ENCODE measurements at regions not wholly inside any gene's neighbourhood (a gene's known extent, or its start where the extent isn't known, plus 50 kb on each side); places are given as distances from the start of the nearest gene placed in this dataset.
"Not testable (repeated sequence)": the region's sequence is repeated elsewhere in the genome, so short reads cannot be mapped to it uniquely, and the experiment has no call there.

DNA sequence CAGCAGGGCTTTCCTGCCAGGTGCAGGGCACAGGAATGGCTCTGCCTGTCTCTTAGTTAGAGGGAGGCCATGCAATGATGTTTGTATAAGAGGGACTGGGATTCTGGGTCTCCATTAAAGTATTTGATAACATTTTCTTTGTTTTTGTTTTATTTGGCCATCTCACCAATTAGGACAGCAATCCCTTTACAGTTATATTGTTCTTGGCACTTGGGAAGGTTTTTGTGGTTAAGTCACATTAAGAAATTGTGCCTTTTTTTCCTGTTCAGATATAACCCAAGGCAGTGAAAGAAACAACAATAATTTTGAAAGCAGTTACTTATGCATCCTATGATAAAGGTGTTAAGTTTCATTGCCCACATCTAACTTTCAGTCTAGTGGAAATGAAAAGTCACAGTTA, 237.4 kb upstream of the PRSS58 start:
- DNase-seq = not testable (repeated sequence)

DNA sequence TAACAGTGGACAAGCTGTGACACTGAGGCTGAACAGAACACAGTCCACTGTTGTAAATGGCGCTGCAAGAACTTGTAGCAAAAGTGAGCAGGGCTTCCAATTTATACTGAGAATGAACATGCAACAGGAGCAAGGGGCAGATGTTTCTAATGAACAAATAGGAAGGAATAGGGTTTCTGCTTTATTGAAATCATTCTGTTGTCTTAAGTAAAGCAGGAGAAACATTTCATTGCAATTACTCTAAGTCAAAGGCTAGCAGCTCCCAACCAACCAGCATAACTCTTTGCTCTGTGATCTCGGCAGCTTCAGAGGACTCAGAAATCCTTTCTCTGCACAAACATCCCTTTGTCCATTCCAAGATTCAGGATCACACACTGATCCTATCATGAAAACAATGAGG, 236.2 kb upstream of the PRSS58 start:
- DNase-seq = no peak

DNA sequence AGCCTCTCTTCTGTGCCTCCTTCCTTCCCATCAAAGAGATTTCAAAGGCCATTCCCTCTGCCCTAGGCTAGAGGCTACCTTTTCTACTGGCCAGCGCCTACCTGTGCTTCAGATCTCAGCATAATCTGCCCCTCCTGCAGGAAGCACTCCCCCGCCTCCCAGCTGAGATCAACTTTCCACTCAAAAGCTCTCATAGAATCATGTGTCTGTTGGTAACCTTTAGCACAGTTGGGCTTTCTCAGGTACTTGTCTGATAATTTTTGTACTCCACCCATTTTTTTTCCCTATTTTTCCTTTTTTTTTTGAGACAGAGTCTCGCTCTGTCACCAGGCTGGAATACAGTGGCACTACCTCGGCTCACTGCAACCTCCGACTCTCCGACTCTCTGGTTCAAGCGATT, 231.0 kb upstream of the PRSS58 start:
- no peak for DNase-seq

DNA sequence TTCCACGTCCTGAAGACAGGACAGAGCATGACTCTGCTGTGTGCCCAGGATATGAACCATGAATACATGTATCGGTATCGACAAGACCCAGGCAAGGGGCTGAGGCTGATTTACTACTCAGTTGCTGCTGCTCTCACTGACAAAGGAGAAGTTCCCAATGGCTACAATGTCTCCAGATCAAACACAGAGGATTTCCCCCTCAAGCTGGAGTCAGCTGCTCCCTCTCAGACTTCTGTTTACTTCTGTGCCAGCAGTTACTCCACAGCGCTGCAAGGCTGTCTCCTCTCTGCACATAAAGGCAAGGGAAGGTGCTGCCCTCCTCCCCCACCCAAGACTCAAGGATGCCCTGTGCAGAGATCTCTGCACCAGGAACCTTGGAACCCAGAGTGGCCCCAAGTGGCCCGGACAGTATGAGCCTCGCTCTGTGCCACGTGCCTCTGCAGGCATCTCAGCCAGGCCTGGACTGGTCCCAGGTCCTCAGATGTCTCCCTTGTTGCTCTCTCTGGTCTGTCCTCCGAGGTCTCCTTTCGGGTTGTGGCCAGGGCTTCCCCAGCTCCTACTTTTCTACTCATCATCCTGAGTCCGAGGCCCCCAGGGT, 230.3 kb upstream of the PRSS58 start:
- no peak for DNase-seq

DNA sequence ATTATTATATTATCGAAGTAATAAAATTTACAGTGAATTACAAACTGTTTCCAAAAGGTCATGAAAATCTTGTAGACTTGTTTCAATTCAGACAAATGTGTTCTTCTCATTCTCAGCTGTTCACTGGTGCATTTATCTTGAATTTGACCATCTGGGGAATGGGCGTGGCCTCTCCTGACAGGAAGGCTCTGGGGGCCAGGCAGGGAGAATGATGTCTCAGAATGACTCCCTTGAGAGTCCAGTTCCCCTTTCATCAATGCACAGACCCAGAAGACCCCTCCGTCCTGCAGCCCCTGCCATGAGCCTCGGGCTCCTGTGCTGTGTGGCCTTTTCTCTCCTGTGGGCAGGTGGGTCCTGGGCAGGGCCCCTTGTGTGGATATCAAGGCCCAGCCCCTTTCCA, 229.7 kb upstream of the PRSS58 start:
- DNase-seq = not testable (repeated sequence)

DNA sequence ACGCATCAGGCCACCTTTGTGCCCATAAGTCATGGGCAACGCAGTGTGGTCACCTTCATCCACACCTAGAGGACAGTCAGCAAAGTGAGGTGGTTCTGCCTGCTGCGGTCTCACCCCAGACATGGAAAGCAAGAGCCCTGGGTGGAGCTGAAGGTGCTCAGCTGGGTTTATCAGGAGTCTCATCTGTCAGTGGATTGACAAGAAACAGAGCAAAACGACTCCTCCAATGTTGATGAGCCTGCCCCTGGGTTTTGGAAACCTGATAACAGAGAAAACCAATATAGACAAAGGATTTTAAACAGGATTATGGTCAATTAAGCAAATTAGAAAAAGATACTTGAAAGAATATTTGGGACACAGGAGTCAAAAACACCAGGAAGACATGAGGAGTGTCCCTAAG, 229.3 kb upstream of the PRSS58 start:
- DNase-seq = no peak

DNA sequence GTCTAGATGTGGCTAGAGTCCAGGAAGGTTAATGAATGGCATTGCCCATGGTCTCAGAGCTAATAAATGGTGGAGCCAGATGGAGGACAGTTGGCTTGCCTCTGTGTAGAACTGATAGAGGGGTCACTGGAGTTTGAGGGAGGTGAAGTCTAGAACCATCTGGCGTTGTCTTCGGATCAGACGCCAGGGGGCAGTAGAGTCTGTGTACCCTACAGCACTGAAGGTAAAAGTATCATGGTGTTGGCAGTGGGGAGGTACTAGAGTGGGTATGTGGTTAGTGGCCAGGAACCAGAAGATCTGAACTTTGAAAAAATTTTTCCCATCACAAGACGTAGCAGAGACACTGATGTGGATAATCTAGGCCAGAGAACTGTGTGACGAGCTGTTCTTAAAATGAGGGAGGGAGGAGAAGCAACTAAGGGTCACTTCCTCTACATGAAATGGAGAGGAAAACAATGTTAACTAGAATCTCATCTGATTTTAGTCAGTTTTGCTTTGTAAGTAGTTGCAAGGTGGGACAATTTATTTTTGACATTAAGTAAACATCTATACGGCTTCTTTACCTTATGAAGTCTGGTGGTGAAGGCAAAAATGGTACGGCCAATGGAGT, 227.9 kb upstream of the PRSS58 start:
- no peak for DNase-seq

DNA sequence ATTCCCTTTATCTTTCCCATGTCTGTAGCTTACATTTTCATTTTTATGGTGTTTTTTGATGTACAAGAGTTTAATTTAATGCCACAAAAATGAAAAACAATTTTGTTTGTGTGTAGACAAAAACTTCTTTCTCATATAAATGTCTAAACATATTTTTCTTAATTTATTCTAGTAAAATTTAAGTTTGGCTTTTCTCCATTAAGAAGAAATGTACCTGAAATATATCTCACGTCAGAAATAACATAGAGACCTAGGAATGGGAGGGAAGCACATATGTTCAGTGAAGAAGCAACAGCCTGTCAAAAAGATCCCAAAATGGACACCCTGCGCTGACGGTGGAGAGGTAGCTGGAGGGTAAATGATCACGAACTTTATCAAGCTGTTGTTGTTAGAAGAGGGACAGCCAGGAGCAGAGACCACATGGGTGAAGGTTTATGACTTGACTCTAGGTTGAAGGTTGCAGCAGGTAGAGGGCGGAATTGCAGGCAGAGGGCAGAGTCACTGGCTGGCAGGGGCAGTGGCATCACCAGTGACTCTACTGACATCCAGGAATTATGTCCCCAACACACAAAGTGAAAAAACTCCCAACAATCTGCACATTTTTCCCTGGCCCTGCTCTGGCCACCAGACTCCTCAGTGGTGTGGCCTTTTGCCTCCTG, 225.9 kb upstream of the PRSS58 start:
- no peak for DNase-seq

DNA sequence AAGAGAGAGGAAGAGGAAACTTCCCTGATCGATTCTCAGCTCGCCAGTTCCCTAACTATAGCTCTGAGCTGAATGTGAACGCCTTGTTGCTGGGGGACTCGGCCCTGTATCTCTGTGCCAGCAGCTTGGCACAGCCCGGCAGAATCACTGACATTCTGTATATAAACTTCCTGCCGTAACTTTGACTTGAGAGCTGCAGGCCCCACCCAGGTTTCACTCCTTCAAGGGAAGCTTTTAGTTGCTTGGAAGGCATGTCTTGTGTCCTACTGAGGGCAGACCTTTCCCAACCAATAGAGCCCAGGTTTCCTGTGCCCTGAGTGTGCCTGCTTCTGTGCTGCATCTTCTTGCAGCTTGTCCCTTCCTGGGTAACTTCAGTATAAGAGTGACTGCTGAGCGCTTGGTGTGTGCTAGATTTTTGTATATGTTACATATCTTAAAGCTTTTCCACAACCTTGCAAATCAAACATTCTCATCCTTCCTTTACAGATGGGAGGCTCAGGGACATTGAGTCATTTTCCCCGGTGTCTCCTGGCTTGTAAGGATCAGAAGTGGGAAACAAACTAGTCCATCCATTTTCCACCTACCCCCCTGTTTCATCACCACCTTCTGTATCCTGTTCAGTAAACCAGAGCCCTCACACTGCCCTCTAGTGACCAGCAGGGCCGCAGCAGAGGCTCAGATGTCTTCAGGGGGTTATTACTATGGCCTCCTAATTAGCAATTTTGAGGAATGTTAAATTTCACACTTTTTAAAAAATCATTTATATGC, 225.2 kb upstream of the PRSS58 start:
- no peak for DNase-seq

DNA sequence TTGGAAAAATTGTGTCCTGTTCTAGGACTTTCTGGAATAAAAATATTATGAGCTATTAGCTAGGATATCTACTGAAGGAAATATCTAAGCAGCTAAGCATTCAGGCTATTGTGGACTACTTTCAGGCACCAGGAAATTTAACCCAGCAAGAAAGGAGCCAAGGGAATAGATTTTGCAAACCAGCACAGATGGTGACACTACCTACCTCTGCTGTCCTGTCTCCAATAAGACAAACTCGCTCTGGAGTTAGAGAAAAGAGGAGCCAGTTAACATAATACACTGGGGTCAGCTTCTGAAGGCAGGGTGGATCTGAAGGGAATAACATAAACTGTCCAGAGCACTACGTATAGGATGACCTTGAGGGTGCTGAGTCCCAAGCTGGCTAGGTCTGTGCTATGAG, 223.7 kb upstream of the PRSS58 start:
- no peak for DNase-seq

DNA sequence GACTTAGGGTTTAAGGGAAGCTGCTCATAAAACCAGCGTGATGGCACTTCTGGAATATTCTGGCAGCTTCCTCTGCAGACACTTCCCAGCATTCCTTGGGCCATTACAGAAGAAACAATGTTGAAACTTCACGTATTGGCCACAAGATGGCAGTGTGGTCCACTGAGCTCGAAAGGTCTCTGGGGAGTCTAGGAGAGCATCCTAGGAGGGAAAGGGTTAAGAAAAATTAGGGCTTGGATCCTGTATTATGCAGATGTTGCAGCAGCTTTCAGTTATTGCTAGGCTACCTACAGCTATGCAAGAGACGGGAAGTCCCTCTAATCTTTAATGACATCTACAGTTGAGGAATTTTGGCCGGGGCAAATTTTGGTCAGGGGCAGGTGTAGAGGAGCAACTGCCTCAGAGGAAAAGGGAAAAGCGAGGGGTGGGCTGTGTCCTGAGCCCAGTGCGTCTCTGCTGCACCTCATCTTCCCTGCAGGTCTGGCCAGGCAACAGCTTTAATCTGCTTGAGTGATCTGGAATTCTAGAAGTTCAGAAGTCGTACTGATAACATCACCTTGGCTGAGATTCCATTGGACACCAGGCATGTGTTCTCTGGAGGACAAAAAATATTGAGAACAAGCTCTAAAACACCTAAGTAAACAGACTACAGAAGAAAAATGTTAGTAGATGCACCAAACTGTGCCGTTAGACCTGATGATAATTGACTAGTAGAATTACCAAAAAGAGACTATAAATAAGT, 220.8 kb upstream of the PRSS58 start:
- no peak for DNase-seq

DNA sequence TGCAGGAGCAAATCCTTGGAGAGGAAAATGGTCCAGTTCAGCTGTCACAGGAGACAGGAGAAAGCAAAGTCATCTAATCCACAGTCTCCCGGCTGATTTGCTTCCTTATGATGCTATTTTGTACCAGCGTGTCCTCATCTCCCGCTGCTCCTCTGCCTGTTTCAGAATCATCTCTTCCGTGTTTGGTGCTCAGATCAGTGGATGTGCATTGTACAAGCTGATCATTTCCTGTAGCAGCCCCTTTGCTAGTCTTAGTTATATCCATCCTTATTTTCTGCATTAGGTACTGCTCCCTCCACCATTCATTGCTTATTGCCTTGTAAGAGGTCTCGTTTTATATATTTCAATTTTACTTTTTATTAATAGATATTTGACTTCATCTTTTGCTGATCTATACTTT, 219.9 kb upstream of the PRSS58 start:
- not testable (repeated sequence) for DNase-seq

DNA sequence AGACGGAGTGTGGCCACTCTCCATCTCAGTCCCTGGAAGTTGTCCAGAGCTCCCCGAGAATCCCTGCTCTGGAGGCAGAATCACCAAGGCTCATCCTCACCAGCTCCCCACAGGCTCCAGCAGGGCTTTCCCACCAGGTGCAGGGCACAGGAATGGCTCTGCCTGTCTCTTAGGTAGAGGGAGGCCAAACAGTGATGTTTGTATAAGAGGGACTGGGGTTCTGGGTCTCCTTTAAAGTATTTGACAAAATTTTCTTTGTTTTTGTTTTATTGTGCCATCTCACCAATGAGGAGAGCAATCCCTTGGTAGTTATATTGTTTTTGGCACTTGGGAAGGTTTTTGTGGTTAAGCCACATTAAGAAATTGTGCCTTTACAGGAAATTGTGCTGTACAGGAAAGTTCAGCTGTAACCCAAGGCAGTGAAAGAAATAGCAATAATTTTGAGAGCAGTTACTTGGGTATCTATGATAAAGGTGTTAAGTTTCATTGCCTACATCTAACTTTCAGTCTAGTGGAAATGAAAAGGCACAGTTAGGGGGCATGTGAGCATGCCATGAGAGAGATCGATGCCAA, 219.3 kb upstream of the PRSS58 start:
- no peak for DNase-seq

DNA sequence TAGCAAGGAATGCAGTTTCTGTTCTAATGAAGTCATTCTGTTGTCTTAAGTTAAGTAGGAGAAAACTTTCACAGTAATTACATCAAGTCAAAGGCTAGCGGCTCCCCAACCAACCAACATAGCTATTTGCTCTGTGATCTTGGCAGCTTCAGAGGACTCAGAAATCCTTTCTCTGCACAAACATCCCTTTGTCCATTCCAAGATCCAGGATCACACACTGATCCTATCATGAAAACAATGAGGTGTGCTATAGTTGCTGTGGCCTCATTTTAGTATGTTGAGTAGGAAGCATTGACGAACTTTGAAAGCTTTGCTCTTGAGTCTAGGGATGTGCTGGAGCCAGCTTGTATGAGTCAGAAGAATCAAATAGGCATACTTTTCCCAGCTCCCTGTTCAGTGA, 218.2 kb upstream of the PRSS58 start:
- DNase-seq = no peak

DNA sequence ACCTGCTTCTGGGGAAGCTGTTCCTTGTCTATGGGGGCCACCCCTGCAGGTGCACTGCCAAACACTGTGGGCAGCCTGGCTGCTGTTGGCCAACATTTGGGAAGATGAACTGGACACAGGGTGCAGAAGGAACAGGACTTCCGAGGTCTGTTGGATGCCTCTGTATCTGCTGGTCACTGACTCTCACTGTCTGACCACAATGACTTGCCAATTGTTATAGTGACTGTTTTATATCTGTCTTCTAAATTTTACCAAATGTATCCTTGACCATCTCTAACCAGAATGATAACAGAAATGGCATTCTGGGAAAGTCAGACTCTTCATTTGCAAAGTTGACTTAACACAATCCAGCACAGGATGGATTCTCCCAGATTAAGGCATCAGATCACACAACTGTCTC, 214.0 kb upstream of the PRSS58 start:
- no peak for DNase-seq

DNA sequence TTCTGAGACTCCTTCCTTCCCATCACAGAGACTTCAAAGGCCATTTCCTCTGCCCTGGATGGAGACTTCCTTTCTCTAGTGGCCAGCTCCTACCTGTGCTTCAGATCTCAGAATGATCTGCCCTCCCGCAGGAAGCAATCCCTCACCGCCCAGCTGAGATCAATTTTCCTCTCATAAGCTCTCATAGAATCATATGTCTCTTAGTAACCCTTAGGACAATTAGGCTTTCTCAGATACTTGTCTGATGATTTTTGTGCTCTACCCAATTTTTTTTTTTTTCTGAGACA, 212.6 kb upstream of the PRSS58 start:
- DNase-seq = no peak

DNA sequence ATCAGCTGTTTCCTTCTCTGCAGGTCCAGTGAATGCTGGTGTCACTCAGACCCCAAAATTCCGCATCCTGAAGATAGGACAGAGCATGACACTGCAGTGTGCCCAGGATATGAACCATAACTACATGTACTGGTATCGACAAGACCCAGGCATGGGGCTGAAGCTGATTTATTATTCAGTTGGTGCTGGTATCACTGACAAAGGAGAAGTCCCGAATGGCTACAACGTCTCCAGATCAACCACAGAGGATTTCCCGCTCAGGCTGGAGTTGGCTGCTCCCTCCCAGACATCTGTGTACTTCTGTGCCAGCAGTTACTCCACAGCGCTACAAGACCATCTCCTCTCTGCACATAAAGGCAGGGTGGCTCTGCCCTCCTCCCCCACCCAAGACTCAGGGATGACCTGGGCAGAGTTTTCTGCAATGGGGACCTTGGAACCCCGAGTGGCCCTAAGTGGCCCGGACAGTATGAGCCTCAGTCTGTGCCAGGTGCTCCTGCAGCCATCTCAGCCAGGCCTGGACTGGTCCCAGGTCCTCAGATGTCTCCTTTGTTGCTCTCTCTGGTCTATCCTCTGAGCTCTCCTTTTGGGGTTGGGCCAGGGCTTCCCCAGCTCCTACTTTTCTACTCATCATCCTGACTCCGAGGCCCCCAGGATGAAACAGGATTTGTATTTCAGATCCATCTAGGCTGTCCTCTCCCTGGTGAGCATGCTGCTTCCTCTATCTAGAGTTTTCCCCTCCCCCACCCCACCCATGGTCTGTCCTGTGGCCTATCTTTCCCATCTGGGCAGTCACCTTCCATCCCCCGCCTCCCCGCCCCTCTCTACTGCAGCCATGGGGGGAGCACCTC, 212.1 kb upstream of the PRSS58 start:
- DNase-seq = no peak

DNA sequence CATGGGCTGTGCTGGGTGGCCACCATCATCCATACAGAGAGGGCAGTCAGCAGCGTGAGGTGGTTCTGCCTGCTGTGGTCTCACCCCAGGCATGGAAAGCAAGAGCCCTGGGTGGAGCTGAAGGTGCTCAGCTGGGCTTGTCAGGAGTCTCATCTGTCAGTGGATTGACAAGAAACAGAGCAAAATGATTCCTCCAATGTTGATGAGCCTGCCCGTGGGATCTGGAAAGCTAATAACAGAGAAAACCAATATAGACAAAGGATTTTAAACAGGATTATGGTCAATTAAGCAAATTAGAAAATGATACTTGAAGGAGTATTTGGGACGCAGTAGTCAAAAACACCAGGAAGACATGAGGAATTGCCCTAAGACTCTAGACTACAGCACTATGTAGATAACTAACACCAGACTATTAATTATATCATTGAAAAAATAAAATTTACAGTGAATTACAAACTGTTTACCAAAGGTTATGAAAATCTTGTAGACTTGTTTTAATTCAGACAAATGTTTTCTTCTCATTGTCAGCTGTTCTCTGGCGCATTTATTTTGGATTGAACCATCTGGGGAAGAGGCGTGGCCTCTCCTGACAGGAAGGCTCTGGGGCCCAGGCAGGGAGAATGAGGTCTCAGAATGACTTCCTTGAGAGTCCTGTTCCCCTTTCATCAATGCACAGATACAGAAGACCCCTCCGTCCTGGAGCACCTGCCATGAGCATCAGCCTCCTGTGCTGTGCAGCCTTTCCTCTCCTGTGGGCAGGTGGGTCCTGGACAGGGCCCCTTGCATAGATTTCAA, 211.2 kb upstream of the PRSS58 start:
- no peak for DNase-seq

DNA sequence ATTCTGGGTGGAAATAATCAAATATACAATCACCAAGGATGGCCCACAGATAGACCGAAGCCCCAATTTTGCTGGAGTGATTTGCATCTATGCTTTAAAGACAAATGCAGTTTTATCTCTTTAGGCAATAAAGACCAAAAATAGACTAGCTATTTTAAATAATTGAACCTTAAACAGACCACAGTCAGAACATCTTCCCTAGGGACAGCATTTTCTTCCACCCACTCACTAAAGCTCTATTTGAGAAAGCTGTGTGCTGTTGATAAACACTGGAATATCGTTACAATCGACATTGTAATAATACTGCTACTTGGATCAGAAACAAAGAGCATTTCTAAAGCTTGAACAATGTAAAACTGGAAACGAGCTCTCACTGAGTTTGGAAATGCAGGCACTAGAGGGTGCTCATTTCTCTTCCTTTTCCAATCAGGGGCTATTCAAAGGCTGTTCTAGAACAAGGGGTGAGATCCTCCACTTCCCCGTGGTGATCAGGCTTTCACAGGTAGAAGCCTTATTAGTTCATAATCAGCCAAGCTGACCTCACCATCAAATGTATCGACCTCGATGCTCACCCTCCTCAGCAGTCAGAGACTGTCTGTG, 209.3 kb upstream of the PRSS58 start:
- DNase-seq = not testable (repeated sequence)

DNA sequence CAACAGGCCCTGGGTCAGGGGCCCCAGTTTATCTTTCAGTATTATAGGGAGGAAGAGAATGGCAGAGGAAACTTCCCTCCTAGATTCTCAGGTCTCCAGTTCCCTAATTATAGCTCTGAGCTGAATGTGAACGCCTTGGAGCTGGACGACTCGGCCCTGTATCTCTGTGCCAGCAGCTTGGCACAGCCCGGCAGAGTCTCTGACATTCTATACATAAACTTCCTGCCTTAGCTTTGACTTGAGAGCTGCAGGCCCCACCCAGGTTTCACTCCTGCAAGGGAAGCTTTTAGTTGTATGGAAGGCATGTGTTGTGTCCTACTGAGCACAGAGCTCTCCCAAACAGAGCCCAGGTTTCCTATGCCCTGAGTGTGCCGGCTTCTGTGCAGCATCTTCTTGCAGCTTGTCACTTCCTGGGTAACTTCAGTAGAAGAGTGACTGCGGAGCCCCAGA, 205.6 kb upstream of the PRSS58 start:
- no peak for DNase-seq

DNA sequence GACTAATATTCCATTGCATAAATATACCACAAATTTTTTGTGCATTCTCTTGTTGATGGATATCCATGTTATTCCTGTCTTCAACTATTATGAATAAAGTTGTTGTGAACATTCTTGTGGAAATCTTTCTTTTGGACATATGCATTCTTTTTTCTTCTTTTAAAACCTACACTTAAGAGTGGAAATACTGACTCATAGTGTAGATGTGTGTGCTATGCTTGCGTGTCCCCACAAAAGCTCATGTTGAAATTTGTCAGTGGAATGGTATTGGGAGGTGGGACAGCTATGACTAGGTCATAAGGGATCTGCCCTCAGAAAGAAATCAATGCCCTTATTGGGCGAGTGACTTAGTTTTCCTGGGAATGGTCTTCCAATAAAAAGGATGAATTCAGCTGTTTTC, 203.6 kb upstream of the PRSS58 start:
- DNase-seq = no peak

All from T1000 (cell line).